Neural cell (in vitro differentiated cells): ENCODE measurements at regions not wholly inside any gene's neighbourhood (a gene's known extent, or its start where the extent isn't known, plus 50 kb on each side); places are given as distances from the start of the nearest gene placed in this dataset.

ENCODE experiments used
- CTCF ChIP-seq: fragments of 450-650 bp; IDR thresholded peaks from 2 replicates; pipeline ENCODE4 v1.5.1; 2014; ENCODE audit warnings: antibody characterized with exemption, mild to moderate bottlenecking, moderate library complexity; ENCODE audit not compliant: poor library complexity, severe bottlenecking
- POLR2AphosphoS5 ChIP-seq: IDR thresholded peaks from 2 replicates; pipeline ENCODE4 v1.6.1; 2012

- TF ChIP-seq POLR2AphosphoS5 = no peak
- TF ChIP-seq CTCF = no peak
Measured at GRCh38 chr10:90227786-90228185, 526.4 kb downstream of the KIF20B start.
